Lung (tissue), 11 donors: ENCODE measurements at regions not wholly inside any gene's neighbourhood (a gene's known extent, or its start where the extent isn't known, plus 50 kb on each side); places are given as distances from the start of the nearest gene placed in this dataset.
A peak's percentile ranks its signal among the peaks of the same experiment; 100 is the strongest.

ENCODE experiments used
- ATAC-seq: fragments of 200-7000 bp; cut with Tn5 transposase; one replicate; pipeline ENCODE4 v1.9.1; 2020; ENCODE audit warnings: moderate number of reproducible peaks; ENCODE audit not compliant: insufficient read depth, low FRiP score
- DNase-seq, 3 donors: peaks; one replicate each; pipeline ENCODE4 v3.0.0-alpha.2; 2013 to 2017
- H3K27ac ChIP-seq, 2 donors: one replicate each; pipeline ENCODE4 v1.5.1; 2013; ENCODE audit warnings: mild to moderate bottlenecking in 2 of 2, moderate library complexity in 2 of 2, control low read depth in 1 of 2, inconsistent platforms in 1 of 2, low read depth in 1 of 2, low read length in 1 of 2
- H3K27me3 ChIP-seq, 3 donors: one replicate each; pipeline ENCODE4 v1.5.1; 2013; ENCODE audit warnings: low read length in 2 of 3; ENCODE audit not compliant: control insufficient read depth in 3 of 3, insufficient read depth in 3 of 3
- H3K36me3 ChIP-seq, 4 donors: one replicate each; pipeline ENCODE4 v1.5.1; 2013; ENCODE audit warnings: low read length in 4 of 4, mild to moderate bottlenecking in 1 of 4, moderate library complexity in 1 of 4; ENCODE audit not compliant: control insufficient read depth in 4 of 4, insufficient read depth in 4 of 4
- H3K4me1 ChIP-seq, 5 donors: one replicate each; pipeline ENCODE4 v1.5.1; 2013; ENCODE audit warnings: low read length in 5 of 5, mild to moderate bottlenecking in 2 of 5, moderate library complexity in 1 of 5; ENCODE audit not compliant: control insufficient read depth in 5 of 5, insufficient read depth in 5 of 5
- H3K4me3 ChIP-seq: one replicate; pipeline ENCODE4 v1.5.1; 2013; ENCODE audit warnings: mild to moderate bottlenecking, control low read depth, moderate library complexity
- H3K9ac ChIP-seq, 2 donors: one replicate each; pipeline ENCODE4 v1.5.1; 2013; ENCODE audit warnings: low read length in 2 of 2, control low read depth in 1 of 2; ENCODE audit not compliant: insufficient read depth in 1 of 2
- H3K9me3 ChIP-seq, 4 donors: one replicate each; pipeline ENCODE4 v1.5.1; 2013; ENCODE audit warnings: low read length in 3 of 4, mild to moderate bottlenecking in 1 of 4, moderate library complexity in 1 of 4; ENCODE audit not compliant: control insufficient read depth in 4 of 4, insufficient read depth in 3 of 4
- WGBS, 2 donors: extraction: QIAGEN DNeasy Blood & Tissue Kit; methylation state at CpG; one replicate each; pipeline ENCODE4 v1.1.7; 2013; 5-methylcytosine and 5-hydroxymethylcytosine counted together
- TF ChIP-seq, protein P1 (sequence below): IDR thresholded peaks from 2 replicates; pipeline ENCODE4 v1.5.1; 2012; ENCODE audit warnings: mild to moderate bottlenecking; ENCODE audit errors: control extremely low read depth, extremely low read depth
- donor health status: control.
- donor health status: control.
- donor health status: Bipolar disorder and iron deficiency.
- donor health status: healthy.
- donor health status: DM: yes; HTN: yes; CAD: no.

DNA sequence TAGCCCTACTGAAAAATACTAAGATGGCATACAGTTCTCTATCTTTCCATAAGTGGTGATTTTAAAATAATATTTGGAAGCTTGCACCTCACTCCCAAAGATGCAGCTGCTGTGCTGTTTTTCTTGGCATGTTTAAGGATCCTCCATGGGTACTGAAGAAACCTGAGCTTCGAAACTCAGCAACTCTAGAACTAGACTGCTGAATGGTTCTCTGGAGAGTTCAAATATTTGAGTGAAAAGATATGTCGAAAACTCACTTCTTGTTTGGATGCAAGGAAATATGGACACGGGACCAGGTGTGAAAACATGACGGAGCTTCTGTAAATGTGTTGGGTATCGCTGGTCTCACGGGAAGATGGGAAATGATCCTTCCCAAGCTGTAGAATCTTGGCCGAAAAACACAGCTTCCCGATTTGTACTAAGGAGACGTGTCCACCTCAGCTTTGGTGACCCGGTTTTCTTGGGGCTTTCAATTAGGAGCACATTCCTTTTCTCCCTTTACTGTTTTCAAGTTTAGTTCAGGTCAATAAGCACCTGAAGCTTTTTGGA, 543.8 kb upstream of the NRP1 start:
- Histone ChIP-seq H3K9me3 (no peaks in the 10 kb centered on the region), H3K27me3 (no peaks in the 10 kb centered on the region), H3K36me3 (no peaks in the 10 kb centered on the region), H3K4me1 (no peaks in the 10 kb centered on the region), H3K27ac (no peak overlapping the region), H3K4me3 (no peak overlapping the region), H3K9ac (no peak overlapping the region)
- TF ChIP-seq, protein P1, sequence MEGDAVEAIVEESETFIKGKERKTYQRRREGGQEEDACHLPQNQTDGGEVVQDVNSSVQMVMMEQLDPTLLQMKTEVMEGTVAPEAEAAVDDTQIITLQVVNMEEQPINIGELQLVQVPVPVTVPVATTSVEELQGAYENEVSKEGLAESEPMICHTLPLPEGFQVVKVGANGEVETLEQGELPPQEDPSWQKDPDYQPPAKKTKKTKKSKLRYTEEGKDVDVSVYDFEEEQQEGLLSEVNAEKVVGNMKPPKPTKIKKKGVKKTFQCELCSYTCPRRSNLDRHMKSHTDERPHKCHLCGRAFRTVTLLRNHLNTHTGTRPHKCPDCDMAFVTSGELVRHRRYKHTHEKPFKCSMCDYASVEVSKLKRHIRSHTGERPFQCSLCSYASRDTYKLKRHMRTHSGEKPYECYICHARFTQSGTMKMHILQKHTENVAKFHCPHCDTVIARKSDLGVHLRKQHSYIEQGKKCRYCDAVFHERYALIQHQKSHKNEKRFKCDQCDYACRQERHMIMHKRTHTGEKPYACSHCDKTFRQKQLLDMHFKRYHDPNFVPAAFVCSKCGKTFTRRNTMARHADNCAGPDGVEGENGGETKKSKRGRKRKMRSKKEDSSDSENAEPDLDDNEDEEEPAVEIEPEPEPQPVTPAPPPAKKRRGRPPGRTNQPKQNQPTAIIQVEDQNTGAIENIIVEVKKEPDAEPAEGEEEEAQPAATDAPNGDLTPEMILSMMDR, result no peak
- DNase-seq, result no peak
- ATAC-seq, result no peak
- 80 to 88% methylated on average over 10 of the region's 10 CpGs for WGBS, 2 donors

DNA sequence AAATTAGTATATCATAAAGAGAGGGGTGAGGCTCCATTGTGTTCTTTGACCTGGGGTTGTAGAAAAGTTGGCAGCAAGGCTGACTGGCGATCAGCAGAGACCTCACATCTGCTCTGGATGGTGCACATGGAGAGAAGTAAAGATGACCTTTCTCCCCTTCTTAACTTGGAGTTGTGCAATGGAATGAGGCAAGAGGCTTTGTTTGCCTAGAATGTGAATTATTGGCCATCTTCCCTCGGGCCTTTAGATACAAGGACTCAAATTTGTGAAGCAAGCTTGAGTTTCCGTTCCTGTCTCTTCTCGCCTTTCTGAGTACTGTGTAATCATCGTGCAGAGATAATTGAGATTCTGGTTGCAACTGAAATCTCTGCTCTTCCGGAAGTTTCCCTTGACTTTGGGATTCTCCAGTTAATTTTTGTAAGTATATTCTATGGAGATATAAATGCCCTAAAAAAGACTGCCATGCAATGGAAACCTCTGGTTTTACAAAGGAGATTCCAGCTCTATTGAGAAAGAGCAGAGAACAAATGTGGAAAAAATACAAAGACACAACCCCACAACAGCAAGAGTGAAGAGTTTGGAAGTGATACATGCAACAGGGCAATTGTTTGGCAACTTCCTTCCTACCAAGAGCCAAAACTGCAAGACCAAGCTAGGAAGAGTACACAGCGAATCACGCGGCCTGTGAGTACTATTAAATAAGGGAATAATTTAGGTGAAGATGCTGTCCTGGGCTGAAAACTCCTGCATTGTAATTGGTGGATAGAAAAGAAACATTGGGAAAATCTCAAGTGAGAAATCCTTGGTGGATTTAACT, 542.3 kb upstream of the NRP1 start:
- DNase-seq (peak in 1 of 3 donors; percentile 65), ATAC-seq (no peak)
- Histone ChIP-seq H3K4me3 (no peak overlapping the region), H3K27me3 (no peaks in the 10 kb centered on the region), H3K9me3 (no peaks in the 10 kb centered on the region), H3K9ac (no peak overlapping the region), H3K4me1 (peaks cover 0 to 1% (median 0%) of the 10 kb centered on the region in 5 donors), H3K27ac (no peak overlapping the region), H3K36me3 (no peaks in the 10 kb centered on the region)
- TF ChIP-seq, protein P1, result no peak
- WGBS, 2 donors, result 70 to 74% methylated on average over 9 of the region's 9 CpGs

DNA sequence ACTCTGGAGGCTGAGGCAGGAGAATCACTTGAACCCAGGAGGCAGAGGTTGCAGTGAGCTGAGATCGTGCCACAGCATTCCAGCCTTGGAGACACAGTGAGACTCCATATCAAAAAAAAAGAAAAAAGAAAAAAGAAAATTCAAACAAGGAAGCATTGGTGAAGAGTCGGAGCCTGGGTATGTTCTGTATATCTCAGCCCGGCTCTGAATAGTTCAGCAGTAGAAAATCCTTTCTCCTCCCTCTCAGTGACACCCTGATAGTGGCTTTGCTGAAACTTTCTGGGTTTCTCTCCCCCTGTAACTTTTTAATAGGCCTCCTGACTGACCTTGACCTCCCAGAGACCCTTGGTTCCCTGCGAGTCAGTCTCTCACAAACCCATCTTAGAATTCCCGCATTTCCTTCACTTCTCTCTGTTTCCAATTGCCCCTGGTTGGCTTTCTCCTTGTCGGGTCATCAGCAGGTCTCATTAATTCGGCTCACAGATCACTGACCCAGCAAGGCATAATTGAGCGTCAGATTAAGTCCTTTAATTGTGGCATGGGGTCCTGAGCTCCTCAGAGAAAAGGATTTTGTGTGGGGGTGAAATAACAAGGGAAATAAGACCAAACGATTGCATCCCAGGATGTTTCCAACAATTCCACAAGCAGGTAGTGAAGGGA, 541.6 kb upstream of the NRP1 start:
- TF ChIP-seq, protein P1, result no peak
- ATAC-seq (no peak), DNase-seq (no peak)
- no peak overlapping the region for H3K9ac ChIP-seq
- WGBS, 2 donors, result 87 to 91% methylated on average over 9 of the region's 9 CpGs
- H3K27me3 ChIP-seq, result no peaks in the 10 kb centered on the region
- no peak overlapping the region for H3K27ac ChIP-seq
- no peak overlapping the region for H3K4me3 ChIP-seq
- H3K36me3 ChIP-seq, result no peaks in the 10 kb centered on the region
- H3K9me3 ChIP-seq, result no peaks in the 10 kb centered on the region
- H3K4me1 ChIP-seq, result peaks cover 0 to 9% (median 6%) of the 10 kb centered on the region in 5 donors
